Middle frontal gyrus (tissue), 1 donor: ENCODE measurements at regions not wholly inside any gene's neighbourhood (a gene's known extent, or its start where the extent isn't known, plus 50 kb on each side); places are given as distances from the start of the nearest gene placed in this dataset.
"Not testable (repeated sequence)": the region's sequence is repeated elsewhere in the genome, so short reads cannot be mapped to it uniquely, and the experiment has no call there.

Experiments
- DNase-seq: peaks from one replicate; pipeline ENCODE4 v3.0.0-alpha.2; 2015; ENCODE audit warnings: low spot score; ENCODE audit errors: extremely low spot score

DNA sequence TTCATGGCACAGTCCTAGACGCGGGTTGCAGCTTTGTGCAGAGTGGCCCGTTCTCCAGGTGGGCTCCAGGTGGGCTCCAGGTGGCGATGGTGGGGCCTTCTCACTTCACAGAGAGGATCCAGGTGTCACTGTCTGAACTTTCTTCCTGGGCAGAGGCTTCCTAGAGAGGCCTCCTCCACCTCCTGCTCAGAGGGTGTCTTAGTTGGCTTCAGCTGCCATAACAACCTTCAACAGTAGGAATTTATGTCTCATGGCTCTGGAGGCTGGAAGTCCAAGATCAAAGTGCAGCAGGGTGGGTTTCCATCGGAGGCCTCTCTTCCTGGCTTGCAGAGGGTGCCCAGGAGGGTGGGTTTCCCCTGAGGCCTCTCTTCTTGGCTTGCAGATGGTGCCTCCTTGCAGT lies 125.1 kb downstream of the GLRX3 start:
- DNase-seq, result no peak

DNA sequence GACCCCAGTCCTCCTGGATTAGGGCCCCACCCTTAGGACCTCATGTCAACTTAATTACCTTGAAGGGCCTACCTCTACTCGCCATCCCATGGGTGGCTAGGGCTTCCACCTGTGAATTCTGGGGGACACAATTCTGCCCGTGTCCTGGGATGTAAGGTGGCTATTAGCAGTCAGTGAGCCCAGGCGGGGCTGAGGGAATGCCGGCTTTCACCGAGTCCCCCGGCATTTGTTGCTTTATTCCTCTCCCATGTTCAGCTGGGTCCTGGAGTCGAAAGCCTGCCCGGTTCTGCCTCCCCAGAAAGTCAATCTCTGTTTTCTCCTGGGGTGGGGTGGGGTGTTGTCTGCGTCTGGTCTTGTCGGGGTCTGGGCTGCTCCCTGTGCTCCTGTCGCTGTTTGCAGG lies 125.6 kb downstream of the GLRX3 start:
- no peak for DNase-seq

DNA sequence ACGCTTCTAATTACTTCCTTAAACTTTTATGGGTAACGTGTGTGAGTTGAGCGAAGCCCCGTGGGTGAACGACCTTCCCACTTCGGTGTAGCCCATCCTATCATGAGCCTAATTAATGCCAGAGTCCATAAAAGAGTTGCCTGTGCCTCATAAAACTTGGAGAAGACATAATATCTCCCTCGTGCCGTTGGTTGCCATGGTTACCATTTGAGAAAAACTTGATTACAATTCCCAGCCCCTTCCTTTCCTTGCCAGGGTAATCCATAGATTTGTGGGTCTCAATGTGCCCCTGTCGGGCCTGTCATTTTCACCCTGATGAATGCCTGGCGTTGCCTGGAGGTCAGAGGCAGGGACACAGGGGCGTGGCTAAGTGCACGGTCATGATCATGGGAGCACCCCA lies 127.1 kb downstream of the GLRX3 start:
- DNase-seq, result no peak

GRCh38 chr10:130265542-130265941 lies 129.4 kb downstream of the GLRX3 start:
- no peak for DNase-seq

DNA sequence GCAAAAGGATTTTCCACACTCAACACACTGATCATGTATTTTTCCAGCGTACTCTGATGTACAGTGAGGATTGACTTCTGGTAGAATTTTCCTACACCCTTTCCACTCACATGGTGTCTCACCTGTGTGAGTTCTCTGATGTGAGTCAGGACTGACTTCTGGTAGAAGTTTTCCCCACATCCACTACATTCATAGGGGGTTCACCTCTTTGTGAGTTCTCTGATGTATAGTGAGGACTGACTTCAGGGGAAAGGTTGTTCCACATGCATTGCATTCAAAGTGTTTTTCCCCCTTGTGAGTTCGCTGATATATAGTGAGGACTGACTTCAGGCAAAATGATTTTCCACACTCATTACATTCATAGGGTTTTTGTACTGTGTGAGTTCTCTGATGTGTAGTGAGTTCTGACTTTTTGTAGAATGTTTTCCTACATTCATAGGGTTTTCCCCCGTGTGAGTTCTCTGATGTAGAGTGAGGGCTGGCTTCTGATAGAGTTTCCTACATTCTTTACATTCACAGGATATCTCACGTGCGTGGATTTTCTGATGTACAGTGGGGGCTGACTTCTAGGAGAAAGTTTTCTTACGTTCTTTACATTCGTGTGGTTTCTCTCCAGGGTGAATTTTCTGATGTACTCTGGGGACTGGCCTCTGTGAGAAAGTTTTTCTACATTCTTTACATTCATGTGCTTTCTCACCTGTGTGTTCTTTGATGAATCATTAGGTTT lies 146.5 kb downstream of the GLRX3 start:
- DNase-seq, result no peak

DNA sequence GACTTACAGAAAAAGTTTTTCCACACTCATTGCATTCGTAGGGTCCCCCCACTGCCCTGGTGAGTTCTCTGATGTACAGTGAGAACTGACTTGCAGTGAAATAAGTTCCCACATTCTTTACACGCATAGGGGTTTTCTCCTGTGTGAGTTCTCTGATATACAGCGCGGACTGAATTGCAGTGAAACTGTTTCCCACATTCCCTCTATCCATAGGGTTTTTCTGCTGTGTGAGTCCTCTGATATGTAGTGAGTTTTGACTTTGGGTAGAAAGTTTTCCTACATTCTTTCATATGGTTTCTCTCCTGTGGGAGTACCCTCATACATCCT lies 147.0 kb downstream of the GLRX3 start:
- no peak for DNase-seq

- not testable (repeated sequence) for DNase-seq
Observed at GRCh38 chr10:130295761-130296160, 159.6 kb downstream of the GLRX3 start.

DNA sequence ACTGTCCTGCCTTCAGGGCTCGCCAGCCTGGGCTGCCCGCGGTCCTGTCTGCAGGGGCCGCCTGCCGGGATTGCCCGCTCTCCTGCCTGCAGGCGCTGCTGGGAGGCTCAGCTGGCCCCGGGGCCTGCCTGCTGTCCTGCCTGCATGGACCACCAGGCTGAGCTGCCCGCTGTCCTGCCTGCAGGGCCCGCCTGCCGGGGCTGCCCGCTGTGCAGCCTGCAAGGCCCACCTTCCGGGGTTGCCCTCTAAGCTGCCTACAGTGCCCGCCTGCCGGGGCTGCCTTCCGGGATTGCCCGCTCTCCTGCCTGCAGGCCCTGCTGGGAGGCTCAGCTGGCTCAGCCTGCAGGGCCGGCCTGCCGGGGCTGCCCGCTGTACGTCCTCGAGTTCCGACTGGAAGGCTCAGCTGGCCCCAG lies 164.4 kb downstream of the GLRX3 start:
- DNase-seq, result no peak

DNA sequence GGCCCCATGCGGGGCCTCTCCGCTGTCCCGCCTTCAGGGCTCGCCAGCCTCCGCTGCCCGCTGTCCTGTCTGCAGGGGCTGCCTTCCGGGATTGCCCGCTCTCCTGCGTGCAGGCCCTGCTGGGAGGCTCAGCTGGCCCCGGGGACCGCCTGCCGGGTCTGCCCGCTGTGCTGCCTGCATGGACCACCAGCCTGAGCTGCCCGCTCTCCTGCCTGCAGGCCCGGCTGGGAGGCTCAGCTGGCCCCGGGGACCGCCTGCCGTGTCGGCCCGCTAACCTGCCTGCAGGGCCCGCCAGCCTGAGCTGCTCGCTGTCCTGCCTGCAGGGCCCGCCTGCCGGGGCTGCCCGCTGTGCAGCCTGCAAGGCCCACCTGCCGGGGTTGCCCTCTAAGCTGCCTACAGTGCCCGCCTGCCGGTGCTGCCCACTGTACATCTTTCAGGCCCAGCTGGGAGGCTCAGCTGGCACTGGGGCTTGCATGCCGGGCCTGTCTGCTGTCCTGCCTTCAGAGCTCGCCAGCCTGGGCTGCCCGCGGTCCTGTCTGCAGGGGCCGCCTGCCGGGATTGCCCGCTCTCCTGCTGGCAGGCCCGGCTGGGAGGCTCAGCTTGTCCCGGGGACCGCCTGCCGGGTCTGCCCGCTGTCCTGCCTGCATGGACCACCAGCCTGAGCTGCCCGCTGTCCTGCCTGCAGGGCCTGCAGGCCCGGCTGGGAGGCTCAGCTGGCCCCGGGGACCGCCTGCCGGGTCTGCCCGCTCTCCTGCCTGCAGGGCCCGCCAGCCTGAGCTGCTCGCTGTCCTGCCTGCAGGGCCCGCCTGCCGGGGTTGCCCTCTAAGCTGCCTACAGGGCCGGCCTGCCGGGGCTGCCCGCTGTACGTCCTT lies 165.1 kb downstream of the GLRX3 start:
- DNase-seq, result no peak

GRCh38 chr10:130326954-130327353 lies 190.8 kb downstream of the GLRX3 start:
- DNase-seq, result no peak

DNA sequence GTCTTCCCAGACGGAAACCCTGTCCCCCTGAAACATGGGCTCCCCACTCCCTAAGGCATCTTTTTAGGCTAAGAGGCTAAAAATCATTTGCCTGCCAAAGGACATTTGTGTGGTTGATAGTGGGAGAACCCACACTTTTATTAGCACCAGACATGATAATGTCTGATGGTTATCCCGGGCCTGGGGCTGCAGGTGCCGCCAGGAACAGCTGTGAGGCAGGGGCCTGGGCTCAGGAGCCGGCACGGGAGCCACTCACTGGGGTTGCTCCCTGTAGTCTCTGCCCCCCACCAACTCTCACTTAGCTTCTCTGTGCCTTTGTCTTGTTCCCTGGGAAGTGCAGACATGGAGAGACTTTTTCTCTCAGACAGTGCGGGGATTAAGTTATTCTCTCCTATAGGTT lies 193.6 kb downstream of the GLRX3 start:
- DNase-seq, result no peak

DNA sequence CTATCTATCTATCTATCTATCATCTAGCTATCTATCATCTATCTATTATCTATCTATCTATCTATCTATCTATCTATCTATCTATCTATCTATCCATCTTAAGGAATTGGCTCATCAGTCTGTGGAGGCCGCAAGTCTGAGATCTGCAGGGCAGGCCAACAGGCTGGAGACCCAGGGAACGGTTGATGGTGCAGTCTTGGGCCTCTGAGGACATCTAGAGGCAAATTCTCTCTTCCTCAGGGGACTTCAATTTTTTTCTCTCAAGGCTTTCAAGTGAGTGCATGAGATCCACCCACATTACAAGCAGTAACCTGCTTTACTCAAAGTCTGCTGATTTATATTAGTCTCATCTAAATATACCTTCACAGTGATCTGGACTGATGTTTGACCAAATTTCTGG lies 197.0 kb downstream of the GLRX3 start:
- no peak for DNase-seq

- no peak for DNase-seq
Observed at GRCh38 chr10:130335336-130335735, 199.1 kb downstream of the GLRX3 start.

GRCh38 chr10:130336617-130337304 lies 200.6 kb downstream of the GLRX3 start:
- DNase-seq, result no peak

DNA sequence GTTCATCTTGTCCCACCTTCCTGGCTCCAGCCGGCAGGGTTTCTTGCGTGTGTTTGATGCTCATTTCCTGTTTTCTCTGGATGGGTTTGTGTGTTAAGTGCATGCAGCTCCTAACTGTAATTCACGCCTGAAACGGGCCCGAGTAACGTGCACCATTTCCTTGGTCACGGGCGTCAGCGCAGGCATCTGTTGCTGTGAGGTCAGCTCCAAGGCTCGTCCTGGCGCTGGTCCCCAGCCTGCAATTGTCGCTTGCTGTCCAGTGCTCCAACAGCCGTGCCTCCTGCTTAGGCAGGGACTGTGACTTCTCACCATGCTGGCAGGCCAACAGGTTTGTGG lies 201.1 kb downstream of the GLRX3 start:
- no peak for DNase-seq

DNA sequence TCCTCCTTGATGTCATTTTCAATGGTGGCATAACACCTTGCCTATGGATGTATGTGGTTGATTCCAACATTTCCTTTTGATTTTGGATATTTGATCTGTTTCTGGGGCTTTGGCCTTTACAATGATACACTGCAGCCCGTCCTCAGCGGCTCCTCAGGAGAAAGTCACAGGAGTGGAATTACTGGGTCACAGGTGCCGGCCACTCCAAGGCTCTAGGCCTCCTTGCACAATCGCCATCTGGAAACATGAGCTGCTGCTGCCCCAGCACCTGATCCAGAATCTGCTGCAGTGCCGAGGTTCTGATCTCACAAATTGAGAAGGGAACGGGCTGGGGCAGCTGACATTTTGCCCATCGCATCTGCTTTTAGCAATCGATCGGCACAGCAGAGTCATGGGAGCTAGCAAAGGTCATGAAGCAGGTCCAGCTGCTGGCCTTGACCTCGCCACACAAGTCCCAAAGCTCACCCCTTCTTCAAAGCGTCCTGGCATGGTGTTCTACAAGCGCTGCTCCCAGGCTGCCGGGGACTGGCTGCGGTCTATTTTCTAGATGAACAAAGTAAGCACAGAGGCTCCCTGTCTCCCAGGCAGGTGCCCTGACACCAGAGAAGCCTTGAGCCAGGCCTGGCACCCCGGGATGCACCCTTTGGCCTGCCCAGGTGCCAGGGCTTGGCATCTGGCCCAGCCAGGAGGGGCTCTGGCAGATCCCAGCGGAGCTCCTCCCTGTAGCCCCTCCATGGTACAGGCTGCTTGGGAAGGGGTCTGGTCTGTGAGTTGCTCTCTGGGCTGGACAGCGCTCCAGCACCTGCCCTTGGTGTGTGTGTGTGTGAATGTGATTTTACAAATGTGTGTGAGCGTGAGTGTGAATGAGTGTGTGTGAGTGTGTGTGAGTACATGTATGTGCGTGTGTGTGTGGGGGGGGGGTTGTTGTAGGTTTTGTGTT lies 201.8 kb downstream of the GLRX3 start:
- DNase-seq, result no peak

DNA sequence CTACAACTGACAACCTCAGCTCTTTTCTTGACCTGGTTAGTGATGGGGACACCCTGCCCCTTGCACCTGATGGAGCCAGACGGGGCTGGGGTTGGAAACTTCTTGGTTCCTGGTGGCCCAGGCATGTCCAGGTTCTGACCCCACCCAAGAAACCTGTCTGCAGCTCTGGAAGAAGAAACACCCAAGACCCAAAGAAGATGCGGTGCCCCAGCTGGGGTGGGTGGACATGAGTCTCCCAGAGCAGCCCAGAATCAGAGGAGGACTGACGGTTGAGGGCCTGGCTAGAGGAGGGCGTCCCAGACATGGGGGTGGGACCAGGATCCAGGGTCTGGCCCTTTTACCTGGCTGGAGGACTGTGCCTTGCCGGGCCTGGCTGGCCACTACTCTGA lies 202.4 kb downstream of the GLRX3 start:
- no peak for DNase-seq

DNA sequence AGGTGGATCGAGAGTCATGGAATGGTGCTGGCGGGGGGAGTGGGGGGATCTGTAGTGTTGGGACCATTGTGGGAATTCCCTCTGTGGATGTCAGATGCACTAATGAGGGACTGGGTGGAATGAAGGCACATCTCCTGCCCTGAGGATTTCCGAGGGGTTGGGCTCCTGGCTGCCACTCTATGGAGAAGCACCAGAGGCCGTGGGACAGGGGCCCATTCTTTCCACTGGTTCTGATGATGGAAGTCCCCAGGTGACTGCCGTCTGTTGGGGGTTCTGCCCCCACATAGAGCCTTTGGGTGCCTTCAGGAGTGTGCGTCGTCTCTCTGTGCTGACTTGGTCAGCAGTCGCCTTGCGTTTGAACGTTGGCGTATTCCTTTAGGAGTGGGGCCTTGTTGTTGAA lies 202.9 kb downstream of the GLRX3 start:
- DNase-seq, result no peak

GRCh38 chr10:130339911-130340310 lies 203.7 kb downstream of the GLRX3 start:
- DNase-seq, result no peak

- DNase-seq, result no peak
Observed at GRCh38 chr10:130340816-130341215, 204.6 kb downstream of the GLRX3 start.

DNA sequence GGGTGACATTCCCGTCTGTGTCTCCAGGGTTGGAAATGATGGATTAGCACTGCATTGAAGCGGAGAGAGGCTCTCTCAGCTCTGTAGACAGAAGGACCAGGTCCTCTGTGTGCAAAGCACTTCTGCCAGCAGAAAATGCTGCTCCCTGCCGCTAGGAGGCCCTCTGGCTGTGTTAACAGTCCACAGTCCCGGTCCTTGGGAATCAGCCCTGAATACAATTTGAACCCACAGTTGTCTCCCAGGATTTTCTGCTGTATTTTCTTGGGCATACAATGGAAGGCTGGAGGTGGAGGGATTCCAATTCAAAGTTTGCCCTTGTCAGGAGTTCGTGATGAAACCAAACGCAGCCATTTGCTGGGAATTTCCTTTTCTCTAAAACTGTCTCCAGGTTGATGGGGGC lies 205.2 kb downstream of the GLRX3 start:
- DNase-seq, result no peak
